KBM-7 (cell line): ENCODE measurements at regions not wholly inside any gene's neighbourhood (a gene's known extent, or its start where the extent isn't known, plus 50 kb on each side); places are given as distances from the start of the nearest gene placed in this dataset.

Experiments
- DNase-seq: peaks from one replicate; pipeline ENCODE4 v3.0.0-alpha.2; 2015
- in situ Hi-C: fragments of 300-500 bp; cut with MboI; formaldehyde crosslinking; loops from 2 replicates; pipeline ENCODE4 v1.14.3; 2020; ENCODE audit warnings: low sequenced_read_pairs, low pct_unique_long_range_greater_than_20kb, mixed read lengths

GRCh38 chr6:150705392-150705791 lies 105.7 kb downstream of the PLEKHG1 start:
- in situ Hi-C loops = no loop called here
- DNase-seq = no peak

GRCh38 chr6:150710236-150710635 lies 110.6 kb downstream of the PLEKHG1 start:
- in situ Hi-C loops = no loop called here
- DNase-seq = no peak

- DNase-seq = no peak
- in situ Hi-C loops = no loop called here
Measured at GRCh38 chr6:150711061-150711460, 111.4 kb downstream of the PLEKHG1 start.

- DNase-seq = no peak
- in situ Hi-C loops = no loop called here
Measured at GRCh38 chr6:150711584-150712504, 112.2 kb downstream of the PLEKHG1 start.

GRCh38 chr6:150712505-150713252 lies 113.0 kb downstream of the PLEKHG1 start:
- DNase-seq = no peak
- in situ Hi-C loops = no loop called here

GRCh38 chr6:150713487-150713886 lies 113.8 kb downstream of the PLEKHG1 start:
- in situ Hi-C loops = no loop called here
- no peak for DNase-seq

- in situ Hi-C loops = no loop called here
Measured at GRCh38 chr6:150713931-150714330, 114.2 kb downstream of the PLEKHG1 start.

GRCh38 chr6:150715133-150715532 lies 115.4 kb downstream of the PLEKHG1 start:
- no peak for DNase-seq
- in situ Hi-C loops = no loop called here

More at GRCh38 chr6:150713931-150714330, 114.2 kb downstream of the PLEKHG1 start:
- DNase-seq = no peak

GRCh38 chr6:150717419-150717818 lies 117.7 kb downstream of the PLEKHG1 start:
- in situ Hi-C loops = no loop called here
- no peak for DNase-seq

- in situ Hi-C loops = no loop called here
- DNase-seq = no peak
Measured at GRCh38 chr6:150719099-150719766, 119.5 kb downstream of the PLEKHG1 start.

- DNase-seq = no peak
- in situ Hi-C loops = no loop called here
Measured at GRCh38 chr6:150719831-150720230, 120.1 kb downstream of the PLEKHG1 start.

GRCh38 chr6:150720774-150721233 lies 121.1 kb downstream of the PLEKHG1 start:
- DNase-seq = no peak
- in situ Hi-C loops = no loop called here

GRCh38 chr6:150721418-150722266 lies 122.0 kb downstream of the PLEKHG1 start:
- no peak for DNase-seq
- in situ Hi-C loops = no loop called here

- in situ Hi-C loops = no loop called here
- no peak for DNase-seq
Measured at GRCh38 chr6:150722614-150723344, 123.1 kb downstream of the PLEKHG1 start.

GRCh38 chr6:150723345-150723658 lies 123.6 kb downstream of the PLEKHG1 start:
- in situ Hi-C loops = no loop called here
- no peak for DNase-seq

- no peak for DNase-seq
- in situ Hi-C loops = no loop called here
Measured at GRCh38 chr6:150723857-150724256, 124.2 kb downstream of the PLEKHG1 start.

- DNase-seq = no peak
- in situ Hi-C loops = no loop called here
Measured at GRCh38 chr6:150725795-150726194, 126.1 kb downstream of the PLEKHG1 start.

GRCh38 chr6:150729188-150729748 lies 129.6 kb downstream of the PLEKHG1 start:
- no peak for DNase-seq
- in situ Hi-C loops = no loop called here
